HL-60 (cell line): ENCODE measurements at regions not wholly inside any gene's neighbourhood (a gene's known extent, or its start where the extent isn't known, plus 50 kb on each side); places are given as distances from the start of the nearest gene placed in this dataset.
A peak's percentile ranks its signal among the peaks of the same experiment; 100 is the strongest.
"Not testable (repeated sequence)": the region's sequence is repeated elsewhere in the genome, so short reads cannot be mapped to it uniquely, and the experiment has no call there.

Source experiments
- DNase-seq, 2 experiments: peaks; one replicate each; pipeline ENCODE4 v3.0.0-alpha.2; 2010 to 2020; ENCODE audit warnings: low read depth in 1 of 2, low spot score in 1 of 2
- H3K27ac ChIP-seq: fragments of 250-450 bp; sonication (Bioruptor Pico); replicated peaks from 2 replicates; pipeline ENCODE4 v1.5.1; 2020; ENCODE audit warnings: mild to moderate bottlenecking, moderate library complexity
- H3K27me3 ChIP-seq: fragments of 250-450 bp; sonication (Bioruptor Pico); 2 replicates; pipeline ENCODE4 v1.5.1; 2021; ENCODE audit warnings: mild to moderate bottlenecking, moderate library complexity; ENCODE audit not compliant: insufficient read depth, poor library complexity, severe bottlenecking
- H3K4me3 ChIP-seq: replicated peaks from 2 replicates; pipeline ENCODE4 v1.5.1; 2011; ENCODE audit warnings: mild to moderate bottlenecking, control low read depth, low read length; ENCODE audit not compliant: insufficient read depth
- CTCF ChIP-seq: IDR thresholded peaks from one replicate; pipeline ENCODE4 v1.5.1; 2011; ENCODE audit warnings: low read length, control low read depth, inconsistent platforms; ENCODE audit not compliant: insufficient read depth
- GABPA ChIP-seq: IDR thresholded peaks from 2 replicates; pipeline ENCODE4 v1.6.1; 2012; ENCODE audit warnings: low read depth
- POLR2AphosphoS5 ChIP-seq: IDR thresholded peaks from 2 replicates; pipeline ENCODE4 v1.6.1; 2012; ENCODE audit warnings: low read depth
- REST ChIP-seq: IDR thresholded peaks from 2 replicates; pipeline ENCODE4 v1.6.1; 2012; ENCODE audit warnings: low read depth; ENCODE audit not compliant: insufficient replicate concordance
- SPI1 ChIP-seq: IDR thresholded peaks from 2 replicates; pipeline ENCODE4 v1.6.1; 2012; ENCODE audit warnings: low read depth, mild to moderate bottlenecking, borderline replicate concordance

- DNase-seq, H3K4me3 ChIP-seq, H3K27ac ChIP-seq, H3K27me3 ChIP-seq: not testable (repeated sequence)
- peak; percentile 62 for TF ChIP-seq SPI1
Observed at GRCh38 chr20:5386846-5387245, 70.1 kb upstream of the PROKR2 start.

GRCh38 chr20:5381527-5381926 lies 64.8 kb upstream of the PROKR2 start:
- H3K27ac ChIP-seq, H3K4me3 ChIP-seq, DNase-seq, H3K27me3 ChIP-seq: not testable (repeated sequence)

DNA sequence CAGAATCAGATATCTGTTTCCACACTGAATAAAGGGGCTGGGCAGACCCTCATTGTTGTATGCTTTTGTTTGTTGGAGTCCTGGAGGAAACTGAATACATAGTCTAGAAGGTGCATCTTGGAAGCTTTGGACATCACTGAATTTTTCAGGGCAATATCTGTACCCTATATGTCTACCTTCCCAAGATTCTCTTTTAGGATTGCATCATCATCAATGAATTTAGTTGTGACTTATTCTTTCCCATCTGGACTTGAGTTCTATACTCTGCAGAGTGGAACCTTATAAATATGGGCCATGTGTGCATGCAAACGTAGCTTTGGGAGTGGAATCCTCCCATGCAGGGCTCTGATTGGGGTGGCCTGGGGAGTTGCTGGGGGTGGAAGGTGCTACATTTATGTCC lies 60.7 kb upstream of the PROKR2 start:
- peaks cover 3% of the 10 kb centered on the region for H3K27me3 ChIP-seq
- DNase-seq = no peak
- H3K27ac ChIP-seq = no peak overlapping the region
- no peak for TF ChIP-seq POLR2AphosphoS5
- no peak for TF ChIP-seq SPI1
- TF ChIP-seq REST = no peak
- no peak for TF ChIP-seq CTCF
- no peak for TF ChIP-seq GABPA
- no peak overlapping the region for H3K4me3 ChIP-seq

DNA sequence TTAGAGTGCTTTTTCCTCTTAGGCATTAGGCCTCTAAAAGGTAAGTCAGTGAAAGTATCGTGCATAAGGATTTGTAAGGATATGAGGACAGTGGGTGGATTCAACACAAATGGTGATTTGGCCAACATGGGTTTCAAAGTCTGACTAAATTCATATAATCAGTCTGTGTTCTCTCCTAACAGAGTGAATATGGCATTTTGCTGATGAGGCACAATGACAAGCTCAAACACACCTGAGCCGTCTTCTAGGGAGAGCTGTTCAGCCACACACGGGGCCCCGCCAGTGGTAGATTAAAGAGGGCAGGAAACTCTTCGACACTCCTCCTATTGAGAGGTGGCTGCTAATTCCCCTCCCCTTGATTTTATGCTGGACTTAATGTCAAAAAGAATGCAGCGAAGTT lies 59.5 kb upstream of the PROKR2 start:
- H3K27me3 ChIP-seq = peaks cover 3% of the 10 kb centered on the region
- no peak for TF ChIP-seq CTCF
- TF ChIP-seq REST = no peak
- no peak for TF ChIP-seq SPI1
- no peak for TF ChIP-seq GABPA
- no peak for TF ChIP-seq POLR2AphosphoS5
- DNase-seq = no peak
- H3K27ac ChIP-seq = no peak overlapping the region
- no peak overlapping the region for H3K4me3 ChIP-seq

- DNase-seq = no peak
- no peak for TF ChIP-seq SPI1
- TF ChIP-seq GABPA = no peak
- TF ChIP-seq POLR2AphosphoS5 = no peak
- TF ChIP-seq REST = no peak
- no peak for TF ChIP-seq CTCF
- Histone ChIP-seq H3K27me3 (peaks cover 3% of the 10 kb centered on the region), H3K4me3 (no peak overlapping the region), H3K27ac (no peak overlapping the region)
Observed at GRCh38 chr20:5374171-5374570, 57.4 kb upstream of the PROKR2 start.
